ENCODE measurements at regions not wholly inside any gene's neighbourhood (a gene's known extent, or its start where the extent isn't known, plus 50 kb on each side); places are given as distances from the start of the nearest gene placed in this dataset.

GRCh38 chr6:168828035-168828434 is 387.1 kb downstream of the SMOC2 start:
- H3K27ac ChIP-seq, result no peak overlapping the region
- no peaks in the 10 kb centered on the region for H3K27me3 ChIP-seq
- no peaks in the 10 kb centered on the region for H3K4me1 ChIP-seq
- H3K4me3 ChIP-seq, result no peak overlapping the region
- H3K36me3 ChIP-seq, result no peaks in the 10 kb centered on the region
- no peak for DNase-seq
- TF ChIP-seq, protein P1, sequence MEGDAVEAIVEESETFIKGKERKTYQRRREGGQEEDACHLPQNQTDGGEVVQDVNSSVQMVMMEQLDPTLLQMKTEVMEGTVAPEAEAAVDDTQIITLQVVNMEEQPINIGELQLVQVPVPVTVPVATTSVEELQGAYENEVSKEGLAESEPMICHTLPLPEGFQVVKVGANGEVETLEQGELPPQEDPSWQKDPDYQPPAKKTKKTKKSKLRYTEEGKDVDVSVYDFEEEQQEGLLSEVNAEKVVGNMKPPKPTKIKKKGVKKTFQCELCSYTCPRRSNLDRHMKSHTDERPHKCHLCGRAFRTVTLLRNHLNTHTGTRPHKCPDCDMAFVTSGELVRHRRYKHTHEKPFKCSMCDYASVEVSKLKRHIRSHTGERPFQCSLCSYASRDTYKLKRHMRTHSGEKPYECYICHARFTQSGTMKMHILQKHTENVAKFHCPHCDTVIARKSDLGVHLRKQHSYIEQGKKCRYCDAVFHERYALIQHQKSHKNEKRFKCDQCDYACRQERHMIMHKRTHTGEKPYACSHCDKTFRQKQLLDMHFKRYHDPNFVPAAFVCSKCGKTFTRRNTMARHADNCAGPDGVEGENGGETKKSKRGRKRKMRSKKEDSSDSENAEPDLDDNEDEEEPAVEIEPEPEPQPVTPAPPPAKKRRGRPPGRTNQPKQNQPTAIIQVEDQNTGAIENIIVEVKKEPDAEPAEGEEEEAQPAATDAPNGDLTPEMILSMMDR (IDR thresholded peaks at IDR 0.05), result no peak
- ATAC-seq, result no peak
- intact Hi-C loops (cut with DNase I), result no loop called here
- peaks cover 0 to 3% of the 10 kb centered on the region in 2 donors for H3K9me3 ChIP-seq

GRCh38 chr6:168827586-168827871 is 386.5 kb downstream of the SMOC2 start:
- intact Hi-C loops (cut with DNase I), result no loop called here
- Histone ChIP-seq H3K27me3 (no peaks in the 10 kb centered on the region), H3K9me3 (peaks cover 0 to 3% of the 10 kb centered on the region in 2 donors), H3K4me1 (no peaks in the 10 kb centered on the region), H3K27ac (no peak overlapping the region), H3K36me3 (no peaks in the 10 kb centered on the region), H3K4me3 (no peak overlapping the region)
- no peak for ATAC-seq
- DNase-seq, result no peak
- TF ChIP-seq, protein P1 (IDR thresholded peaks at IDR 0.05), result no peak

- no peaks in the 10 kb centered on the region for H3K4me1 ChIP-seq
- no peak for DNase-seq
- no peak for ATAC-seq
- intact Hi-C loops (cut with DNase I), result no loop called here
- peaks cover 0 to 3% of the 10 kb centered on the region in 2 donors for H3K9me3 ChIP-seq
- TF ChIP-seq, protein P1 (IDR thresholded peaks at IDR 0.05), result no peak
- no peak overlapping the region for H3K4me3 ChIP-seq
- H3K27ac ChIP-seq, result no peak overlapping the region
- no peaks in the 10 kb centered on the region for H3K27me3 ChIP-seq
- no peaks in the 10 kb centered on the region for H3K36me3 ChIP-seq
Measured at GRCh38 chr6:168826726-168827585, 386.0 kb downstream of the SMOC2 start.

DNA sequence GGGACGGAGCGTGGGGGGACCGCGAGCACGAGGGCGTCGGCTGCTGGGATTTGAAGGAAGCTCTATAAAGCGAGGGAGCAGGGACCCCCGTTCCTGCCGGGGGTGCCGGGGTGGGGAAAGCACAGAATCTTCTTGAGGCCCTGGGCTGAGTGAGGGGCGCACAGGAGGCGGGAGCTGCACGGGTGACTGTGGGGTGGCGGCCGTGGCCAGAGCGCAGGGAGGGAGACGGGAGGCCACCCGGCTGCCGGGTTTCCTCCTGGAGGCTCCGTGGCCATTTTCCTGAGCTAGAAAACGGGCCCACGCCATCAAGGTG is 385.1 kb downstream of the SMOC2 start:
- Histone ChIP-seq H3K36me3 (no peaks in the 10 kb centered on the region), H3K27me3 (no peaks in the 10 kb centered on the region), H3K27ac (no peak overlapping the region), H3K4me1 (no peaks in the 10 kb centered on the region), H3K4me3 (no peak overlapping the region), H3K9me3 (peaks cover 0 to 3% of the 10 kb centered on the region in 2 donors)
- ATAC-seq, result no peak
- DNase-seq, result no peak
- intact Hi-C loops (cut with DNase I), result no loop called here
- TF ChIP-seq, protein P1 (IDR thresholded peaks at IDR 0.05), result no peak

DNA sequence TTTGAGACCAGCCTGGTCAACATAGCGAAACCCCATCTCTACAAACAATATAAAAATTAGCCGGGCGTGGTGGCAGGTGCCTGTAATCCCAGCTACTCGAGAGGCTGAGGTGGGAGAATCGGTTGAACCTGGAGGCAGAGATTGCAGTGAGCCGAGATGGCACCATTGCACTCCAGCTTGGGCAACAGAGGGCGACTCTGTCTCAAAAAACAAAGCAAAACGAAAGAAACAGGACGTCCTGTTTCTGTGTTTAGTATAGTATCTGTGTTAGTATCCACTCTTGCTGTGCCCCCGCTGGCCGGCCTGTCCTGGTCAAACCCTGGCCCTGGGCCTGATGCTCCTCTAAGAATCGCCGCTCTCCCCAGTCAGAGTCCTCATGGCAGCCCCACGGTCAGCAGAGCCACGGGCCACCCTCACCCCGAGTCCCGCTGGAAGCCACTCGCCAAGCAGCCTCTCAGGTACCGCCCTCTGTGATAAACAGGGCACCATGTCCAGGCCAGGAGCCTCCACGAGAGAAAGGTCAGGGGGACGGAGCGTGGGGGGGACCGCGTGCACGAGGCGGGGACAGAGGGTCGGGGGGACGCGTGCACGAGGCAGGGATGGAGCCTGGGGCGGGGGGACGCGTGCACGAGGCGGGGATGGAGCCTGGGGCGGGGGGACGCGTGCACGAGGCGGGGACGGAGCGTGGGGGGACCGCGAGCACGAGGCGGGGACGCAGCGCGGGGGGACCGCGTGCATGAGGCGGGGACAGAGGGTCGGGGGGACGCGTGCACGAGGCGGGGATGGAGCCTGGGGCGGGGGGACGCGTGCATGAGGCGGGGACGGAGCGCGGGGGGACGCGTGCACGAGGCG is 384.5 kb downstream of the SMOC2 start:
- no peak overlapping the region for H3K4me3 ChIP-seq
- intact Hi-C loops (cut with DNase I), result no loop called here
- H3K9me3 ChIP-seq, result peaks cover 0 to 3% of the 10 kb centered on the region in 2 donors
- H3K27ac ChIP-seq, result no peak overlapping the region
- no peaks in the 10 kb centered on the region for H3K36me3 ChIP-seq
- no peaks in the 10 kb centered on the region for H3K4me1 ChIP-seq
- no peaks in the 10 kb centered on the region for H3K27me3 ChIP-seq
- ATAC-seq, result no peak
- TF ChIP-seq, protein P1 (IDR thresholded peaks at IDR 0.05), result no peak
- DNase-seq, result no peak
